Neural cell (in vitro differentiated cells): ENCODE measurements at regions not wholly inside any gene's neighbourhood (a gene's known extent, or its start where the extent isn't known, plus 50 kb on each side); places are given as distances from the start of the nearest gene placed in this dataset.

Experiments
- H2AFZ ChIP-seq: fragments of 200-600, 300-800 bp; sonication (generic), shearing (Covaris generic); 2 replicates; pipeline ENCODE4 v1.6.0; 2014; ENCODE audit warnings: low read depth, mild to moderate bottlenecking, antibody characterized with exemption, low read length, moderate library complexity
- H3F3A ChIP-seq: fragments of 200-600 bp; shearing (Covaris generic); 2 replicates; pipeline ENCODE4 v1.6.1; 2016; ENCODE audit warnings: mild to moderate bottlenecking, moderate library complexity, mixed read lengths, antibody characterized with exemption, low read length; ENCODE audit not compliant: insufficient read depth, poor library complexity, severe bottlenecking
- H3K27ac ChIP-seq: fragments of 200-600, 300-800 bp; sonication (generic), shearing (Covaris generic); 2 replicates; pipeline ENCODE4 v1.5.1; 2014; ENCODE audit warnings: mild to moderate bottlenecking, low read length, moderate library complexity
- H3K27me3 ChIP-seq: fragments of 300-800, 200-600 bp; sonication (generic), shearing (Covaris generic); 2 replicates; pipeline ENCODE4 v1.6.0; 2014; ENCODE audit warnings: mild to moderate bottlenecking, low read depth, low read length, moderate library complexity; ENCODE audit not compliant: insufficient read depth
- H3K36me3 ChIP-seq: fragments of 300-800, 200-600 bp; sonication (generic), shearing (Covaris generic); 2 replicates; pipeline ENCODE4 v1.5.1; 2014; ENCODE audit warnings: mild to moderate bottlenecking, antibody characterized with exemption, low read length, moderate library complexity; ENCODE audit not compliant: insufficient read depth
- H3K4me2 ChIP-seq: fragments of 300-800, 200-600 bp; sonication (generic), shearing (Covaris generic); 2 replicates; pipeline ENCODE4 v1.6.0; 2014; ENCODE audit warnings: mild to moderate bottlenecking, low read length
- H3K4me3 ChIP-seq: fragments of 300-800, 200-600 bp; sonication (generic), shearing (Covaris generic); 2 replicates; pipeline ENCODE4 v1.5.1; 2014; ENCODE audit warnings: mild to moderate bottlenecking, low read length, moderate library complexity
- H3K79me2 ChIP-seq: fragments of 200-600 bp; shearing (Covaris generic); replicated peaks from 2 replicates; pipeline ENCODE4 v1.6.0; 2014; ENCODE audit warnings: mild to moderate bottlenecking, low read length, moderate library complexity; ENCODE audit not compliant: insufficient read depth
- H3K9ac ChIP-seq: fragments of 300-800, 200-600 bp; sonication (generic), shearing (Covaris generic); 2 replicates; pipeline ENCODE4 v1.6.1; 2016; ENCODE audit warnings: mild to moderate bottlenecking, low read length, mixed read lengths
- H3K9me2 ChIP-seq: fragments of 200-600 bp; shearing (Covaris generic); 2 replicates; pipeline ENCODE4 v1.6.1; 2016; ENCODE audit warnings: mild to moderate bottlenecking, low read length, mixed read lengths; ENCODE audit not compliant: insufficient read depth
- H3K9me3 ChIP-seq: fragments of 200-600, 300-800 bp; sonication (generic), shearing (Covaris generic); 2 replicates; pipeline ENCODE4 v1.6.1; 2016; ENCODE audit warnings: mild to moderate bottlenecking, mixed run types, low read length, moderate library complexity, mixed read lengths
- H4K20me1 ChIP-seq: fragments of 200-600 bp; shearing (Covaris generic); 2 replicates; pipeline ENCODE4 v1.6.1; 2016; ENCODE audit warnings: mild to moderate bottlenecking, mixed run types; ENCODE audit not compliant: insufficient read depth
- CTCF ChIP-seq: fragments of 450-650 bp; IDR thresholded peaks from 2 replicates; pipeline ENCODE4 v1.5.1; 2014; ENCODE audit warnings: antibody characterized with exemption, mild to moderate bottlenecking, moderate library complexity; ENCODE audit not compliant: poor library complexity, severe bottlenecking
- EP300 ChIP-seq: fragments of 450-650 bp; conservative IDR thresholded peaks from 2 replicates; pipeline ENCODE4 v1.6.1; 2014; ENCODE audit warnings: antibody characterized with exemption, mild to moderate bottlenecking, moderate library complexity; ENCODE audit not compliant: poor library complexity, severe bottlenecking
- EZH2 ChIP-seq: fragments of 200-600, 300-800 bp; shearing (Covaris generic), sonication (generic); IDR thresholded peaks from 2 replicates; pipeline ENCODE4 v1.6.1; 2014; ENCODE audit warnings: antibody characterized with exemption, low read length, borderline replicate concordance, mild to moderate bottlenecking; ENCODE audit not compliant: insufficient read depth, poor library complexity, severe bottlenecking
- MXI1 ChIP-seq: fragments of 450-650 bp; conservative IDR thresholded peaks from 2 replicates; pipeline ENCODE4 v1.6.1; 2014; ENCODE audit warnings: antibody characterized with exemption, mild to moderate bottlenecking; ENCODE audit not compliant: poor library complexity, severe bottlenecking
- POLR2AphosphoS5 ChIP-seq: IDR thresholded peaks from 2 replicates; pipeline ENCODE4 v1.6.1; 2012
- RAD21 ChIP-seq: fragments of 450-650 bp; conservative IDR thresholded peaks from 2 replicates; pipeline ENCODE4 v1.6.1; 2014; ENCODE audit warnings: antibody characterized with exemption, mild to moderate bottlenecking, moderate library complexity
- REST ChIP-seq: IDR thresholded peaks from 2 replicates; pipeline ENCODE4 v1.6.1; 2012; ENCODE audit warnings: borderline replicate concordance
- SMC3 ChIP-seq: fragments of 450-650 bp; conservative IDR thresholded peaks from 2 replicates; pipeline ENCODE4 v1.6.1; 2014; ENCODE audit warnings: antibody characterized with exemption, mild to moderate bottlenecking, moderate library complexity; ENCODE audit not compliant: poor library complexity
- TAF1 ChIP-seq: IDR thresholded peaks from 2 replicates; pipeline ENCODE4 v1.6.1; 2012; ENCODE audit warnings: low read depth

- Histone ChIP-seq H3K27me3 (no peaks in the 10 kb centered on the region), H3K79me2 (no peaks in the 10 kb centered on the region), H3K27ac (no peak overlapping the region), H3K4me3 (no peak overlapping the region), H3F3A (no peaks in the 10 kb centered on the region), H3K9me3 (no peaks in the 10 kb centered on the region), H4K20me1 (no peaks in the 10 kb centered on the region), H2AFZ (no peak overlapping the region), H3K9ac (no peak overlapping the region), H3K36me3 (no peaks in the 10 kb centered on the region), H3K9me2 (no peaks in the 10 kb centered on the region), H3K4me2 (no peak overlapping the region)
- TF ChIP-seq POLR2AphosphoS5 = no peak
- TF ChIP-seq EZH2 = no peak
- TF ChIP-seq SMC3 = no peak
- no peak for TF ChIP-seq EP300
- TF ChIP-seq REST = no peak
- no peak for TF ChIP-seq TAF1
- TF ChIP-seq RAD21 = no peak
- no peak for TF ChIP-seq MXI1
- no peak for TF ChIP-seq CTCF
Observed at GRCh38 chr19:31515931-31516330, 166.7 kb upstream of the TSHZ3 start.

GRCh38 chr19:31516756-31517155, 167.5 kb upstream of the TSHZ3 start:
- no peak overlapping the region for H3K4me2 ChIP-seq
- no peak overlapping the region for H3K4me3 ChIP-seq
- no peaks in the 10 kb centered on the region for H4K20me1 ChIP-seq
- H2AFZ ChIP-seq = no peak overlapping the region
- TF ChIP-seq EP300 (no peak), REST (no peak), EZH2 (no peak), RAD21 (no peak), SMC3 (no peak), POLR2AphosphoS5 (no peak), CTCF (no peak), MXI1 (no peak), TAF1 (no peak)
- no peaks in the 10 kb centered on the region for H3F3A ChIP-seq
- no peaks in the 10 kb centered on the region for H3K36me3 ChIP-seq
- no peak overlapping the region for H3K27ac ChIP-seq
- no peak overlapping the region for H3K9ac ChIP-seq
- no peaks in the 10 kb centered on the region for H3K79me2 ChIP-seq
- no peaks in the 10 kb centered on the region for H3K27me3 ChIP-seq
- H3K9me3 ChIP-seq = no peaks in the 10 kb centered on the region
- H3K9me2 ChIP-seq = no peaks in the 10 kb centered on the region
